ENCODE measurements at regions not wholly inside any gene's neighbourhood (a gene's known extent, or its start where the extent isn't known, plus 50 kb on each side); places are given as distances from the start of the nearest gene placed in this dataset.

GRCh38 chr3:153880493-153880892, 240.7 kb upstream of the ARHGEF26 start:
- H3K27ac Mint-ChIP-seq, result no peak overlapping the region

GRCh38 chr3:153881201-153881600, 240.0 kb upstream of the ARHGEF26 start:
- H3K27ac Mint-ChIP-seq, result no peak overlapping the region
- H3K9me3 Mint-ChIP-seq, result no peaks in the 10 kb centered on the region
- H3K36me3 Mint-ChIP-seq (ENCODE audit: low read depth), result no peaks in the 10 kb centered on the region
- intact Hi-C loops (cut with micrococcal nuclease), result no loop called here
- no peaks in the 10 kb centered on the region for H3K4me1 Mint-ChIP-seq (ENCODE audit: low read depth)
- no peak overlapping the region for H3K4me3 Mint-ChIP-seq
- no peaks in the 10 kb centered on the region for H3K27me3 Mint-ChIP-seq

More at GRCh38 chr3:153880493-153880892, 240.7 kb upstream of the ARHGEF26 start:
- H3K36me3 Mint-ChIP-seq (ENCODE audit: low read depth), result no peaks in the 10 kb centered on the region
- no peaks in the 10 kb centered on the region for H3K9me3 Mint-ChIP-seq
- no peaks in the 10 kb centered on the region for H3K4me1 Mint-ChIP-seq (ENCODE audit: low read depth)
- H3K27me3 Mint-ChIP-seq, result no peaks in the 10 kb centered on the region
- intact Hi-C loops (cut with micrococcal nuclease), result no loop called here
- H3K4me3 Mint-ChIP-seq, result no peak overlapping the region

GRCh38 chr3:153885359-153885758, 235.8 kb upstream of the ARHGEF26 start:
- H3K9me3 Mint-ChIP-seq, result no peaks in the 10 kb centered on the region
- intact Hi-C loops (cut with micrococcal nuclease), result no loop called here
- H3K4me3 Mint-ChIP-seq, result no peak overlapping the region
- no peaks in the 10 kb centered on the region for H3K4me1 Mint-ChIP-seq (ENCODE audit: low read depth)
- no peak overlapping the region for H3K27ac Mint-ChIP-seq
- H3K36me3 Mint-ChIP-seq (ENCODE audit: low read depth), result no peaks in the 10 kb centered on the region
- H3K27me3 Mint-ChIP-seq, result no peaks in the 10 kb centered on the region

DNA sequence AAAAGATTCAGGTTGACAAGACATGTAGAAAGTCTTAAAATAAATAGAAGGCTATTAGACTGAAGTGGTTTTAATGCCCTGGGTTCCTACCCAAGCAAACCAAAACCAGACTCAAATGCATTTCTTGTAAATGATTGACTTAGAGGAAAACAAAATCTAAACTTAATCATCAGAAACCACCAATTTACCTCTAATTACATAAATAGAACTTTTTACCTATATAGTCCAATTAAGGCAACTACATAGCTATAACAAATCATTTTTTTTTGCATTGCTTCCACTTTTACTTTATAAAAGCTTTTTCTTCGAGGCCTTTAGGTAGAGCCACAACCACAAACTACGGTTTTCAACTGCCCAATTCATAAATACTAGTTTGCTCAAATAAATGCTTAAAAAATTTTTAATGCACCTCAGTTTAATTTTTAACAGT, 231.3 kb upstream of the ARHGEF26 start:
- no peaks in the 10 kb centered on the region for H3K9me3 Mint-ChIP-seq
- no peaks in the 10 kb centered on the region for H3K4me1 Mint-ChIP-seq (ENCODE audit: low read depth)
- H3K36me3 Mint-ChIP-seq (ENCODE audit: low read depth), result no peaks in the 10 kb centered on the region
- H3K27ac Mint-ChIP-seq, result no peak overlapping the region
- intact Hi-C loops (cut with micrococcal nuclease), result no loop called here
- H3K4me3 Mint-ChIP-seq, result no peak overlapping the region
- H3K27me3 Mint-ChIP-seq, result no peaks in the 10 kb centered on the region

DNA sequence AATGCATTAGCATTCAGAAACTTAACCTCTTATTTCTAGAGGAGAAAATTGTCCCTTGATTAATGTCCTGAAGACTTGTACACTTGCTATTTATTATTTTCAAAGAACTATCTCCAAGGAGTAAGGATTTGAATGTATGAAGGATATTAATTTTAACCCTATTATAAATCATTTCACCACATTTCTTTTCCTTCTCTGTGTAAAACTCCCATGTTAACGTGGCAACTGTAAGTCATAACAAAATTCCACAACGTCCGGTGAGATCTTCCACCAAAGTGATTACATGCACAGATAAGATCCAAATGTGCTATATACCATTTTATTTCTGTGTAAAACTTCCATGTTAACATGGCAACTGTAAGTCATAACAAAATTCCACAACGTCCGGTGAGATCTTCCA, 229.1 kb upstream of the ARHGEF26 start:
- no peak overlapping the region for H3K27ac Mint-ChIP-seq
- no peaks in the 10 kb centered on the region for H3K4me1 Mint-ChIP-seq (ENCODE audit: low read depth)
- no peak overlapping the region for H3K4me3 Mint-ChIP-seq
- no peaks in the 10 kb centered on the region for H3K27me3 Mint-ChIP-seq
- intact Hi-C loops (cut with micrococcal nuclease), result no loop called here
- no peaks in the 10 kb centered on the region for H3K36me3 Mint-ChIP-seq (ENCODE audit: low read depth)
- H3K9me3 Mint-ChIP-seq, result no peaks in the 10 kb centered on the region

GRCh38 chr3:153894857-153895256, 226.3 kb upstream of the ARHGEF26 start:
- Mint-ChIP-seq H3K4me1 (ENCODE audit: low read depth) (no peaks in the 10 kb centered on the region), H3K27ac (no peak overlapping the region), H3K36me3 (ENCODE audit: low read depth) (no peaks in the 10 kb centered on the region), H3K4me3 (no peak overlapping the region), H3K9me3 (no peaks in the 10 kb centered on the region), H3K27me3 (no peaks in the 10 kb centered on the region)
- intact Hi-C loops (cut with micrococcal nuclease), result no loop called here

GRCh38 chr3:153896197-153896596, 225.0 kb upstream of the ARHGEF26 start:
- H3K4me1 Mint-ChIP-seq (ENCODE audit: low read depth), result no peaks in the 10 kb centered on the region
- intact Hi-C loops (cut with micrococcal nuclease), result no loop called here

DNA sequence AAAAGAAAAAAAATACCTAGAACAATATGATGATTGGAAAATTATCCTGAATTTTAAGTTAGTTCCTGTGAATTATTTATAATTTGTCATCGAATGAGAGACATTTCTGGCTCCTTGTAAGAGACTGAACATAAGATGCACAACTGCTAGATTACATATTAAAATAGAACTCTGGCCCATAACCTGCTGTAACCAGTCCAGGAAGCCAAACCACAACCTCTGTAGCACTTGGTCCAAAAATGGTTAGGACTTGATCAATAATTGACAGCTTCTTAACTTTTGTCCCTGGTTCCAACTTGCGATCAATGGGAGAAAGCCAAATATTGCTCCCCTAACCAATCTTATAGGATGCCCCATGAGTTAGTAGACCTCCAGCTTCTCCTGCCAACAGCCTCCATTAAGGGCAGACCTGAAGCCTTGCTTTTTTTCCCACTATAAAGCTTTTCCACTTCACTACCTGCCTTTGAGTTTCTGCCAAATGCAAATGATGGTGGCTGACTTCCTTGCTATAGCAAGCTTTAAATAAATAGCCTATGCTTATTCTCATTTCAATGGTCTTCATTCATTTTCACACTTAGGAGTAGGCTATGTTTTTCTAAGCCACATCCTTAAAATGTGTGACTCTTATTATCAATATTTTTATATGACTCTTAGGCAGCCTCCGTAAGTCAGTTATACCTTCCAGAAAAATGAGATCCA, 224.0 kb upstream of the ARHGEF26 start:
- no peaks in the 10 kb centered on the region for H3K27me3 Mint-ChIP-seq
- H3K4me1 Mint-ChIP-seq (ENCODE audit: low read depth), result no peaks in the 10 kb centered on the region
- no peak overlapping the region for H3K4me3 Mint-ChIP-seq
- H3K36me3 Mint-ChIP-seq (ENCODE audit: low read depth), result no peaks in the 10 kb centered on the region
- intact Hi-C loops (cut with micrococcal nuclease), result no loop called here
- no peaks in the 10 kb centered on the region for H3K9me3 Mint-ChIP-seq
- no peak overlapping the region for H3K27ac Mint-ChIP-seq

More at GRCh38 chr3:153896197-153896596, 225.0 kb upstream of the ARHGEF26 start:
- H3K27me3 Mint-ChIP-seq, result no peaks in the 10 kb centered on the region
- no peak overlapping the region for H3K4me3 Mint-ChIP-seq
- H3K27ac Mint-ChIP-seq, result no peak overlapping the region
- H3K36me3 Mint-ChIP-seq (ENCODE audit: low read depth), result no peaks in the 10 kb centered on the region
- no peaks in the 10 kb centered on the region for H3K9me3 Mint-ChIP-seq

GRCh38 chr3:153897842-153898241, 223.3 kb upstream of the ARHGEF26 start:
- H3K27me3 Mint-ChIP-seq, result no peaks in the 10 kb centered on the region
- no peak overlapping the region for H3K4me3 Mint-ChIP-seq
- H3K9me3 Mint-ChIP-seq, result no peaks in the 10 kb centered on the region
- no peaks in the 10 kb centered on the region for H3K36me3 Mint-ChIP-seq (ENCODE audit: low read depth)
- intact Hi-C loops (cut with micrococcal nuclease), result no loop called here
- H3K27ac Mint-ChIP-seq, result no peak overlapping the region
- H3K4me1 Mint-ChIP-seq (ENCODE audit: low read depth), result no peaks in the 10 kb centered on the region

GRCh38 chr3:153901152-153901551, 220.0 kb upstream of the ARHGEF26 start:
- Mint-ChIP-seq H3K36me3 (ENCODE audit: low read depth) (no peaks in the 10 kb centered on the region), H3K9me3 (no peaks in the 10 kb centered on the region), H3K27ac (no peak overlapping the region), H3K27me3 (no peaks in the 10 kb centered on the region), H3K4me1 (ENCODE audit: low read depth) (no peaks in the 10 kb centered on the region), H3K4me3 (no peak overlapping the region)
- intact Hi-C loops (cut with micrococcal nuclease), result no loop called here

DNA sequence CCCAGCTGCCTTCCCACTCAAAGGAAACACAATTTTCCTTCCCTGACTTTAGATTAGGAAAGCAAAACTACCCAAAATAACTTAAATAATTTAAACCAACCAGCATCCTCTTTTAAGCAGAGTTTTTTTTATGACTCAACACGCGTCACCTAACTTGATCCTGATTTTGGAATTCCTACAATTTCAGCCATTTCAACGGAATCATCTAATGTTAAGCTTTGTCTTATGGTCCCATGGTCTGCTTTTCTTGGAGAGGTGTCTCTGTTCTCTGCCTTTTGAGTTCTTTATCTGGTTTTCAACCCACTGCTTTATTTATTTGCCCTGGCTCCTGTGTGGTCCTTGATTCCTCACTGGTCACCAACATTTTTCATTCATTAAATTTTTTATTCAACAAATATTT, 219.2 kb upstream of the ARHGEF26 start:
- Mint-ChIP-seq H3K9me3 (no peaks in the 10 kb centered on the region), H3K4me3 (no peak overlapping the region), H3K27ac (no peak overlapping the region), H3K4me1 (ENCODE audit: low read depth) (no peaks in the 10 kb centered on the region), H3K36me3 (ENCODE audit: low read depth) (no peaks in the 10 kb centered on the region), H3K27me3 (no peaks in the 10 kb centered on the region)
- intact Hi-C loops (cut with micrococcal nuclease), result no loop called here

DNA sequence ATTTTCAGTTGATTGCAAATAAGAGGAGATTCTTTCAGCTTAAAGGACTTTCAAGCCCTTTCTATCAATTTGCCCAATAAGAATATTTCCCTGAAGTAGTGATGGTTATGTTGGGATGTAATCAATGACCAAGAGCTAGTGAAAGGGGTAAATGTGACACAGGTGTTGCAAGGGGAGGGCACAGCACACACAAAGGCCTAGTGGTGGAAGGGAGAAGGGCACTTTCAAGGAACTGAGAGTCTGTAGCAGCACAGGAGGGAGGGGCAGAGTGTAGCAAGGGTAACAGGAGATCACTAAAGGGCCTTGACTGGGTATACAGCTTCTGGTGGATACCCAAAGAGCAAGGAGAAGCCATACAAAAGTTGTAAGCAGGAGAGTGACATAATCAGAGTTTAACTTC, 217.8 kb upstream of the ARHGEF26 start:
- Mint-ChIP-seq H3K27ac (no peak overlapping the region), H3K36me3 (ENCODE audit: low read depth) (no peaks in the 10 kb centered on the region), H3K4me1 (ENCODE audit: low read depth) (no peaks in the 10 kb centered on the region), H3K27me3 (no peaks in the 10 kb centered on the region), H3K4me3 (no peak overlapping the region), H3K9me3 (no peaks in the 10 kb centered on the region)
- intact Hi-C loops (cut with micrococcal nuclease), result no loop called here

GRCh38 chr3:153906366-153906765, 214.8 kb upstream of the ARHGEF26 start:
- Mint-ChIP-seq H3K4me3 (no peak overlapping the region), H3K9me3 (no peaks in the 10 kb centered on the region), H3K27me3 (no peaks in the 10 kb centered on the region), H3K36me3 (ENCODE audit: low read depth) (no peaks in the 10 kb centered on the region), H3K4me1 (ENCODE audit: low read depth) (no peaks in the 10 kb centered on the region), H3K27ac (no peak overlapping the region)
- intact Hi-C loops (cut with micrococcal nuclease), result no loop called here

DNA sequence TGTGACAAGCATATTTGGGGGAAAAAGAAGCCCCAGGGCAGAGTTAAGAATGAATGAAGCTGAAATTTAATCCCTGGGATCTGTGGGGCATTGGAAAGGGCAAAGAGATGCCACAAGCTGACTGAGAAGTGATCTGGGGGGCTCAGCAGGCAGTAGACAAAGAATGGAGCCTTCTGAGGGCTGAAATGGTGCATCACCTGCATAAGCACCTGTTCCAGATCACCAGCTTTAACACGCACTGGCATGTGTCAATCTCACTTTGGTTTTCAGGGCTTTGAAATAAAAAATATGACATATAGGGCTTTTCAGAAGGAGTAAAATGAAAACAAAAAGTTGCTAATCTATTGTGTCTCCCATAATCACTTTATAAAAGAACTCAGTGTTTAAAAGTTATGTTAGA, 210.8 kb upstream of the ARHGEF26 start:
- H3K4me1 Mint-ChIP-seq (ENCODE audit: low read depth), result no peaks in the 10 kb centered on the region
- intact Hi-C loops (cut with micrococcal nuclease), result no loop called here
- H3K4me3 Mint-ChIP-seq, result no peak overlapping the region
- H3K27me3 Mint-ChIP-seq, result no peaks in the 10 kb centered on the region
- no peak overlapping the region for H3K27ac Mint-ChIP-seq
- H3K9me3 Mint-ChIP-seq, result no peaks in the 10 kb centered on the region
- H3K36me3 Mint-ChIP-seq (ENCODE audit: low read depth), result no peaks in the 10 kb centered on the region

GRCh38 chr3:153911116-153911515, 210.1 kb upstream of the ARHGEF26 start:
- Mint-ChIP-seq H3K27me3 (no peaks in the 10 kb centered on the region), H3K27ac (no peak overlapping the region), H3K4me3 (no peak overlapping the region), H3K4me1 (ENCODE audit: low read depth) (no peaks in the 10 kb centered on the region), H3K36me3 (ENCODE audit: low read depth) (no peaks in the 10 kb centered on the region), H3K9me3 (peaks cover 6% of the 10 kb centered on the region)
- intact Hi-C loops (cut with micrococcal nuclease), result no loop called here
